ENCODE measurements at regions not wholly inside any gene's neighbourhood (a gene's known extent, or its start where the extent isn't known, plus 50 kb on each side); places are given as distances from the start of the nearest gene placed in this dataset.
A peak's percentile ranks its signal among the peaks of the same experiment; 100 is the strongest.

DNA sequence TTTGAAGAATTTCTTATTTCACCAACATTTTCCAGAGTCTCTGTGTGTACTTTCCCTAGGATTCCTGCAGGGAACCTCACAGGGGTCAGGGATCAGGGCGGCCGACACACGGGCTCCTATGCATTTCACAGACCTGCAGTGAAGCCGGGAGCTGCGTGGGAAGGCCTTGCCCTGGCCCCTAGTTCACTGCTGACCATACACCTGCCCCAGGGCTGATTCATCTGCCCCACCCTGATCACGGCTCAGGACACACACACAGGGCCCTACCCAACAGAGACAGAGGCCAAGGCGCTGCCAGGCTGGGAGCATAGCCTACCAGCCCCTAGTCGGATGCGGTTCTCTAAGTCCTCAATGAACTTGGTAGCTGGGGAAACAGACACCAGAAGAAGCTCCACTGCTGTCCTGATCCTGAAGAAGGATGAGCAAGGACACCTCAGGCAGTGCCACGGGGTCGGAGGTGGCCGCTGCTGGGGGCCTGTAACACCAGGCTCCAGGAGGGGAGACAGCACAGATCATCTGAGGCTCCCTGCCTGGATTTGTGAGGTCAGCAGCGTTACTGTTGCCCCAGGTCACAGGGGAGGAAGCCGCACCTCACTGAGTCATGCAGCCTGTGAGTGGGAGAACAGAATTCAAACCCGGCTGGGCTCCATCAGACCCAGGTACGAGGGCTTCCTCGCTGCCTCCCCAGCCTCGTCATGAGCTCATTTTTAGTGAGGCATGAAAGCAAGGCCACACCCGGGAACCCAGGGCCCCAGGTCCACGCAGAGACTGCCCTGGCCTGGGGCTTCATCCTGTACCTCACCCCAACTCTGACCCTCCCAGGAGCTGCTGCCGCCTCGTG is 278.8 kb upstream of the PPP2R2D start:
- WGBS (ENCODE audit: extremely low coverage, insufficient coverage, low lambda C conversion rate) = no CpG with 5 or more reads among the region's 22 CpGs
- Histone ChIP-seq H3K4me2 (ENCODE audit: low read length) (no peak overlapping the region), H3K4me3 (ENCODE audit: low read length) (no peak overlapping the region), H3K4me1 (ENCODE audit: control insufficient read depth, low read depth, low read length) (no peaks in the 10 kb centered on the region), H3K79me1 (ENCODE audit: low read length) (no peaks in the 10 kb centered on the region), H4K8ac (ENCODE audit: low read depth, low read length) (no peak overlapping the region), H2BK15ac (replicated peaks; ENCODE audit: low read depth) (no peak overlapping the region), H2AK5ac (ENCODE audit: low read length) (no peak overlapping the region), H4K5ac (ENCODE audit: low read length) (no peak overlapping the region), H3K36me3 (ENCODE audit: control insufficient read depth, insufficient read depth, low read length) (no peaks in the 10 kb centered on the region), H3K56ac (ENCODE audit: low read length) (no peak overlapping the region), H3K79me2 (ENCODE audit: control insufficient read depth, insufficient read depth, low read length) (no peaks in the 10 kb centered on the region), H3K27me3 (ENCODE audit: insufficient read depth, low read length, poor library complexity) (no peaks in the 10 kb centered on the region), H3K23ac (ENCODE audit: low read length) (no peak overlapping the region), H3K4ac (ENCODE audit: low read depth, low read length) (no peak overlapping the region), H2BK120ac (ENCODE audit: low read depth, low read length) (no peak overlapping the region), H3K9ac (ENCODE audit: low read length) (no peak overlapping the region), H2BK5ac (ENCODE audit: low read length) (no peak overlapping the region), H3K27ac (ENCODE audit: low read depth, low read length) (no peak overlapping the region), H3K18ac (ENCODE audit: low read length) (no peak overlapping the region)
- peak; percentile 40 for DNase-seq

DNA sequence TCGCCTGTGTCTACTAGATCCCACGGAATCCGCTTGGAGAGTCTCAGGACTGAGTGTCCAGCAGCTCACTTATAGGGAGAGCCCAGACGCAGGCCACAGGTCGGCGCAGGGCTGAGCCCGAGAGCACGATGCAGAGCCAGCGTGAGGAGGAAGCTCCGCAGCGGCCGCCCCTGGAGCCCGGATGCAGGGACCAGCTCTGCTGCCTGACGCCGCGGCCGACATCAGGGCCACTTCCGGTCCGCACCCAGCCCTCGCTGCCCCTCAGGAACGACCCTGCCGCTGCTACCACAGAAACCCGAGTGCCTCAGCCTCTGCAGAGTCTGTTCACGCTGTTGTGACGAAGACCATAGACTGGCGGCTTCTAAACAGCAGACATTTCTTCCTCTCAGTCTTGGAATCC is 275.8 kb upstream of the PPP2R2D start:
- Histone ChIP-seq H3K36me3 (ENCODE audit: control insufficient read depth, insufficient read depth, low read length) (no peaks in the 10 kb centered on the region), H2BK120ac (ENCODE audit: low read depth, low read length) (no peak overlapping the region), H3K4me2 (ENCODE audit: low read length) (no peak overlapping the region), H3K79me2 (ENCODE audit: control insufficient read depth, insufficient read depth, low read length) (no peaks in the 10 kb centered on the region), H3K79me1 (ENCODE audit: low read length) (no peaks in the 10 kb centered on the region), H3K4ac (ENCODE audit: low read depth, low read length) (no peak overlapping the region), H3K27ac (ENCODE audit: low read depth, low read length) (no peak overlapping the region), H3K9ac (ENCODE audit: low read length) (no peak overlapping the region), H3K4me3 (ENCODE audit: low read length) (no peak overlapping the region), H4K8ac (ENCODE audit: low read depth, low read length) (no peak overlapping the region), H3K18ac (ENCODE audit: low read length) (no peak overlapping the region), H3K56ac (ENCODE audit: low read length) (no peak overlapping the region), H3K4me1 (ENCODE audit: control insufficient read depth, low read depth, low read length) (no peaks in the 10 kb centered on the region), H2BK15ac (replicated peaks; ENCODE audit: low read depth) (no peak overlapping the region), H2AK5ac (ENCODE audit: low read length) (no peak overlapping the region), H2BK5ac (ENCODE audit: low read length) (no peak overlapping the region), H4K5ac (ENCODE audit: low read length) (no peak overlapping the region), H3K23ac (ENCODE audit: low read length) (no peak overlapping the region), H3K27me3 (ENCODE audit: insufficient read depth, low read length, poor library complexity) (no peaks in the 10 kb centered on the region)
- no CpG with 5 or more reads among the region's 26 CpGs for WGBS (ENCODE audit: extremely low coverage, insufficient coverage, low lambda C conversion rate)
- no peak for DNase-seq

DNA sequence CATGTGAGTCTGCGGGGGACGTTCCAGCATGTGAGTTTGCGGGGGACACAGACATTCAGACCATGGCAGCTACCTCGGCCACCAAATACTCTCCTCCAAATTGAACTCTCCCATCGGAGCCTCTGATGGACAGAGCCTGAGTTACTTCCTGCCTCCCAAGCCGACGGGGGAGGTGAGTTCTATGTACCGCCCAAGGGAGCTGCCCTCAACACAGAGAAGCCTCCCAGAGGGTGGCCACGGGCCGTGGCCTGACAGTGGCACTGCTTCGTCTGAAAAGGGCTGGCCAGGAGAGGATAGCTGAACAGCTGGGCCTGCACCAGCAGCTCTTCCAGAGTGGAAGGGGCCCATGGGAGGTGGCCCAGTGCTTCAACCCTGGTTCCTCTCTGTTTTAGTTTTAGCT is 274.5 kb upstream of the PPP2R2D start:
- no peak overlapping the region for H2BK15ac ChIP-seq (replicated peaks; ENCODE audit: low read depth)
- H3K4me1 ChIP-seq (ENCODE audit: control insufficient read depth, low read depth, low read length) = no peaks in the 10 kb centered on the region
- H3K79me2 ChIP-seq (ENCODE audit: control insufficient read depth, insufficient read depth, low read length) = no peaks in the 10 kb centered on the region
- no peak overlapping the region for H3K4me3 ChIP-seq (ENCODE audit: low read length)
- no peak overlapping the region for H4K8ac ChIP-seq (ENCODE audit: low read depth, low read length)
- H3K9ac ChIP-seq (ENCODE audit: low read length) = no peak overlapping the region
- H2AK5ac ChIP-seq (ENCODE audit: low read length) = no peak overlapping the region
- no peak overlapping the region for H3K23ac ChIP-seq (ENCODE audit: low read length)
- H3K4me2 ChIP-seq (ENCODE audit: low read length) = no peak overlapping the region
- no peaks in the 10 kb centered on the region for H3K79me1 ChIP-seq (ENCODE audit: low read length)
- no peak for DNase-seq
- no peaks in the 10 kb centered on the region for H3K27me3 ChIP-seq (ENCODE audit: insufficient read depth, low read length, poor library complexity)
- no peak overlapping the region for H2BK120ac ChIP-seq (ENCODE audit: low read depth, low read length)
- no peak overlapping the region for H3K56ac ChIP-seq (ENCODE audit: low read length)
- WGBS (ENCODE audit: extremely low coverage, insufficient coverage, low lambda C conversion rate) = no CpG with 5 or more reads among the region's 11 CpGs
- H2BK5ac ChIP-seq (ENCODE audit: low read length) = no peak overlapping the region
- H3K4ac ChIP-seq (ENCODE audit: low read depth, low read length) = no peak overlapping the region
- no peak overlapping the region for H3K18ac ChIP-seq (ENCODE audit: low read length)
- H3K36me3 ChIP-seq (ENCODE audit: control insufficient read depth, insufficient read depth, low read length) = no peaks in the 10 kb centered on the region
- H3K27ac ChIP-seq (ENCODE audit: low read depth, low read length) = no peak overlapping the region
- H4K5ac ChIP-seq (ENCODE audit: low read length) = no peak overlapping the region

DNA sequence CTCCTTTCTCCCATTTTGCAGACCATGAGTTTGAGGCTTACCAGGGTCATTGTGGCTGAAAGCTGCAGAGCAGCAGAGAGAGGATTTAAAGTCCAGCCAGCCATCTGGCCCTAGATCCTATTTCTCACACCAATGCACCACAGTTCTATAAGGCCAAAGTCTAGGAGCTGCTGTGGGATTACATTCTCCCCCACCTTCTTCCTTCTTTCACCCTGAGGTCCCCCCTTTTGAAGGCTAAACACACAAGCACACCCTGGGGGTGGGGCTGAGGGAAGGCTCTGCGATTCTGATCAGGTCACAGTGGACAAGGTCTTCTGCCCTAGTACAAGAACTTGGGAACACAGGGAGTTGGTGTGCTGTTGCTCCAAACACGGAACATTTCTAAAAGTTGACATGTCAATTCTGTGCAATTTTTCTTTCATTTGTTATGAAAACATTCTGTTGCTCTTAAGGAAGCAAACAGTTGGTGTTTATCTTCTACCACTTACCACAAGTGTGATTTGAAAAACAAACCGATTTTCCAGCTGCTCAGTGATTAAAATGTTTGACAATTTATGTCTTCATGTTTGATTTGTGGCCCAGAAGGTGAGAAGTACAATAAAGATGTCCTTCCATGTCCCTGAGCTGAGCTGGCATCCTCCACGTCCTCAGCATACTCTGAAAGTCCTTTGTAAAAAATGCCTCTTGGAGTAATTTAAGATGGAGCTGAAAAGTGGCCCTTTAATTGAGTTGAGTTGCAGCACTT is 271.6 kb upstream of the PPP2R2D start:
- no CpG with 5 or more reads among the region's 4 CpGs for WGBS (ENCODE audit: extremely low coverage, insufficient coverage, low lambda C conversion rate)
- no peaks in the 10 kb centered on the region for H3K27me3 ChIP-seq (ENCODE audit: insufficient read depth, low read length, poor library complexity)
- no peak overlapping the region for H3K56ac ChIP-seq (ENCODE audit: low read length)

DNA sequence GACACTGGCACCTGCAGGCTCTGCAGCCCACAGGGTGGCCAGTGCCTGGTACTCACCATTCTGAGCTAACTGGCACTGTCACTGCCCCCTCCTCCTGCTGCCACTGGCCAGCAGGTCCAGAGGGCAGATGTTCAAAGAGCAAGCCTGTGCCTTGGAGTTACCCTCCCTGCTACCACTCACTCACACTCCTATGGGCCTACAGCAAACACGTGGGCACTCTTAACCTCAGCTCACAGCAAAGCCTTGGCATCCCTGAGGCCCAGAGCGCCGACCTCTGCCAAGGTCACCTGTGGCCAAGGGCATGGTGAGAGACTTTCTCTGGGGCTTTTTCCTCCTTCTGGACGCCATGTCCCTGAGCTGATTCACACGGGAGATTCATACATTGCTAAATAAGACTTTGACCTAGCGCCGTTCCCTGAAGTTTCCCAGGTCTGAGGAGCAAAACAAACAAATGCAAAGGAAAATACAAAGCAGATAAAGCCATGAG is 270.0 kb upstream of the PPP2R2D start:
- H3K4ac ChIP-seq (ENCODE audit: low read depth, low read length) = no peak overlapping the region
- no peaks in the 10 kb centered on the region for H3K36me3 ChIP-seq (ENCODE audit: control insufficient read depth, insufficient read depth, low read length)
- no peaks in the 10 kb centered on the region for H3K79me2 ChIP-seq (ENCODE audit: control insufficient read depth, insufficient read depth, low read length)
- H2BK15ac ChIP-seq (replicated peaks; ENCODE audit: low read depth) = no peak overlapping the region
- no peak overlapping the region for H2BK5ac ChIP-seq (ENCODE audit: low read length)
- no peak for DNase-seq
- no peak overlapping the region for H3K18ac ChIP-seq (ENCODE audit: low read length)
- H3K4me2 ChIP-seq (ENCODE audit: low read length) = no peak overlapping the region
- H3K9ac ChIP-seq (ENCODE audit: low read length) = no peak overlapping the region
- H3K79me1 ChIP-seq (ENCODE audit: low read length) = no peaks in the 10 kb centered on the region
- H3K23ac ChIP-seq (ENCODE audit: low read length) = no peak overlapping the region
- H2BK120ac ChIP-seq (ENCODE audit: low read depth, low read length) = no peak overlapping the region
- H3K27me3 ChIP-seq (ENCODE audit: insufficient read depth, low read length, poor library complexity) = no peaks in the 10 kb centered on the region
- no peaks in the 10 kb centered on the region for H3K4me1 ChIP-seq (ENCODE audit: control insufficient read depth, low read depth, low read length)
- no peak overlapping the region for H2AK5ac ChIP-seq (ENCODE audit: low read length)
- no peak overlapping the region for H3K4me3 ChIP-seq (ENCODE audit: low read length)
- no CpG with 5 or more reads among the region's 7 CpGs for WGBS (ENCODE audit: extremely low coverage, insufficient coverage, low lambda C conversion rate)
- no peak overlapping the region for H3K56ac ChIP-seq (ENCODE audit: low read length)
- H4K5ac ChIP-seq (ENCODE audit: low read length) = no peak overlapping the region
- H4K8ac ChIP-seq (ENCODE audit: low read depth, low read length) = no peak overlapping the region
- H3K27ac ChIP-seq (ENCODE audit: low read depth, low read length) = no peak overlapping the region

More for the DNA sequence above, 271.6 kb upstream of the PPP2R2D start:
- no peak overlapping the region for H2BK15ac ChIP-seq (replicated peaks; ENCODE audit: low read depth)
- no peaks in the 10 kb centered on the region for H3K4me1 ChIP-seq (ENCODE audit: control insufficient read depth, low read depth, low read length)
- no peaks in the 10 kb centered on the region for H3K79me1 ChIP-seq (ENCODE audit: low read length)
- no peak for DNase-seq
- H3K23ac ChIP-seq (ENCODE audit: low read length) = no peak overlapping the region
- H3K9ac ChIP-seq (ENCODE audit: low read length) = no peak overlapping the region
- H3K4me2 ChIP-seq (ENCODE audit: low read length) = no peak overlapping the region
- no peak overlapping the region for H4K5ac ChIP-seq (ENCODE audit: low read length)
- H3K4ac ChIP-seq (ENCODE audit: low read depth, low read length) = no peak overlapping the region
- H4K8ac ChIP-seq (ENCODE audit: low read depth, low read length) = no peak overlapping the region
- no peak overlapping the region for H2AK5ac ChIP-seq (ENCODE audit: low read length)
- H3K27ac ChIP-seq (ENCODE audit: low read depth, low read length) = no peak overlapping the region
- no peaks in the 10 kb centered on the region for H3K36me3 ChIP-seq (ENCODE audit: control insufficient read depth, insufficient read depth, low read length)
- no peak overlapping the region for H2BK5ac ChIP-seq (ENCODE audit: low read length)
- no peak overlapping the region for H3K4me3 ChIP-seq (ENCODE audit: low read length)
- H3K18ac ChIP-seq (ENCODE audit: low read length) = no peak overlapping the region
- no peak overlapping the region for H2BK120ac ChIP-seq (ENCODE audit: low read depth, low read length)
- no peaks in the 10 kb centered on the region for H3K79me2 ChIP-seq (ENCODE audit: control insufficient read depth, insufficient read depth, low read length)
